ENCODE measurements at regions not wholly inside any gene's neighbourhood (a gene's known extent, or its start where the extent isn't known, plus 50 kb on each side); places are given as distances from the start of the nearest gene placed in this dataset.

- 57 to 59% methylated on average over 4 of the region's 4 CpGs for WGBS, 2 donors
- no peaks in the 10 kb centered on the region for H3K9me3 ChIP-seq
- TF ChIP-seq POLR2AphosphoS5 (IDR thresholded peaks at IDR 0.05) (no peak), CTCF (IDR thresholded peaks at IDR 0.05) (no peak), POLR2A (IDR thresholded peaks at IDR 0.05) (no peak), EP300 (IDR thresholded peaks at IDR 0.05) (no peak)
- H3K27me3 ChIP-seq, result no peaks in the 10 kb centered on the region
- no peak overlapping the region for H3K27ac ChIP-seq
- no peak for DNase-seq
- no peak for ATAC-seq (ENCODE audit: low FRiP score in 2 of 2)
- H3K4me1 ChIP-seq, result no peaks in the 10 kb centered on the region
- no peak overlapping the region for H3K4me3 ChIP-seq
- no peaks in the 10 kb centered on the region for H3K36me3 ChIP-seq
These were observed 104.2 kb upstream of the ADAMTS5 start for GRCh38 chr21:27070861-27071670.

- Histone ChIP-seq H3K36me3 (no peaks in the 10 kb centered on the region), H3K27me3 (no peaks in the 10 kb centered on the region), H3K27ac (no peak overlapping the region), H3K9me3 (no peaks in the 10 kb centered on the region), H3K4me3 (no peak overlapping the region), H3K4me1 (no peaks in the 10 kb centered on the region)
- TF ChIP-seq EP300 (IDR thresholded peaks at IDR 0.05) (no peak), POLR2AphosphoS5 (IDR thresholded peaks at IDR 0.05) (no peak), POLR2A (IDR thresholded peaks at IDR 0.05) (no peak), CTCF (IDR thresholded peaks at IDR 0.05) (no peak)
- DNase-seq (no peak), ATAC-seq (ENCODE audit: low FRiP score in 2 of 2) (no peak)
These were observed 101.9 kb upstream of the ADAMTS5 start for GRCh38 chr21:27068811-27069210.

- no peak for TF ChIP-seq CTCF (IDR thresholded peaks at IDR 0.05)
- no peak for TF ChIP-seq EP300 (IDR thresholded peaks at IDR 0.05)
- TF ChIP-seq POLR2A (IDR thresholded peaks at IDR 0.05), result no peak
- no peak for TF ChIP-seq POLR2AphosphoS5 (IDR thresholded peaks at IDR 0.05)
- Histone ChIP-seq H3K9me3 (peaks cover 0 to 9% (median 0%) of the 10 kb centered on the region in 4 donors), H3K27me3 (no peaks in the 10 kb centered on the region), H3K27ac (no peak overlapping the region), H3K36me3 (no peaks in the 10 kb centered on the region), H3K4me3 (no peak overlapping the region), H3K4me1 (no peaks in the 10 kb centered on the region)
- no peak for DNase-seq
- no peak for ATAC-seq (ENCODE audit: low FRiP score in 2 of 2)
- WGBS, 2 donors, result 74 to 77% methylated on average over 1 of the region's 1 CpG
These were observed 100.3 kb upstream of the ADAMTS5 start for GRCh38 chr21:27067226-27067625.

GRCh38 chr21:27062443-27062842 lies 95.6 kb upstream of the ADAMTS5 start:
- DNase-seq (no peak), ATAC-seq (ENCODE audit: low FRiP score in 2 of 2) (no peak)
- TF ChIP-seq POLR2A (IDR thresholded peaks at IDR 0.05) (no peak), EP300 (IDR thresholded peaks at IDR 0.05) (no peak), POLR2AphosphoS5 (IDR thresholded peaks at IDR 0.05) (no peak), CTCF (IDR thresholded peaks at IDR 0.05) (no peak)
- no peaks in the 10 kb centered on the region for H3K36me3 ChIP-seq
- no peaks in the 10 kb centered on the region for H3K4me1 ChIP-seq
- WGBS, 2 donors, result 83 to 86% methylated on average over 1 of the region's 1 CpG
- H3K27ac ChIP-seq, result no peak overlapping the region
- no peaks in the 10 kb centered on the region for H3K27me3 ChIP-seq
- H3K9me3 ChIP-seq, result peaks cover 0 to 9% (median 0%) of the 10 kb centered on the region in 4 donors
- no peak overlapping the region for H3K4me3 ChIP-seq

- Histone ChIP-seq H3K27me3 (no peaks in the 10 kb centered on the region), H3K27ac (no peak overlapping the region), H3K36me3 (no peaks in the 10 kb centered on the region), H3K9me3 (peaks cover 0 to 9% (median 0%) of the 10 kb centered on the region in 4 donors), H3K4me1 (no peaks in the 10 kb centered on the region), H3K4me3 (no peak overlapping the region)
- TF ChIP-seq CTCF (IDR thresholded peaks at IDR 0.05), result no peak
- no peak for TF ChIP-seq EP300 (IDR thresholded peaks at IDR 0.05)
- no peak for TF ChIP-seq POLR2AphosphoS5 (IDR thresholded peaks at IDR 0.05)
- ATAC-seq (ENCODE audit: low FRiP score in 2 of 2) (no peak), DNase-seq (no peak)
These were observed 94.9 kb upstream of the ADAMTS5 start for GRCh38 chr21:27061770-27062169.
